ENCODE measurements at regions not wholly inside any gene's neighbourhood (a gene's known extent, or its start where the extent isn't known, plus 50 kb on each side); places are given as distances from the start of the nearest gene placed in this dataset.

DNA sequence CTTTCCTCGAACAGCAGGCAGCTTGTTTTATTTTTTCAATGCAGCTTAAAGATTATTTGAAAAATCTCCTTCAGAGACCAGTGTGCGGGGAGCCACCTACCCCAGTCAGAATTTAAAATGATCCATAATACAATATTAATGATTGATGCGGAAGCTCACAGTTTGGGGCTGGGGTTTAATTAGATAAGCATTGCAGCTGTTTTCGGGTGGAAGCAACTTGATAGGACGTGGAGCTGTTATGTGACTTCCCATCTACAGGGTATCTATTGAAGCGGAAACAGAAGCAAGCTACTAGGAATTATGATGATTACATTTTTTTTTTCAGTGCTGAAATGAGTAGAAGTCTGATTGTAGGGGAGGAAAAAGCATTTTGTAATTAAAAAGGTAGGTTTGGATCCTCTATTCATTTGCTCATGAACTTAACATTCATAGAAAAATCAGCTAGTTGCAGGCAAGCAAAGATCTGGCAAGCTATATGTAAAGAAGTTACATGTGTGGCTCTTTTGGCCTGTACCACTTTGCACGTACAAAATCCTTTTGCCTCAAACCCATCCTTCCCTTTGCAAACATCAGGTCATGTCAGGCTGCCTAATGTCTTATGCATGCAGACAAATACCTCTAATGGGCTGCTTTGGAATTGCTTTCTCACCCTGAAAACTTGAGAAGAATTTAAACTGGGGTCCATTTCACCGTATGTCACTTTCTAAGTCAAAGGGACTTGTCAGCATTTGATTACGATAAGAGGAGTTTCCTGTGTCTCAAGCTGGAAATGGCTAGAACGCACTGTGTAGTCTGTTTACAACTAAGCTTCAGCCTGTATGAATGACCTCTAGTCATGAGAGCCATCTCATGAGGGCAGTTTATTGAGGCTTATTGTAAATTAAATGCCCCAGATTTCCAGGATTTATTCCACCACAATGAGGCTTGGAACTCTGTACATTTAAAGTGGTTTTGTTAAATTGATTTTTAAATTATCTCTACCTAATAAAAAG, 267.1 kb upstream of the TMTC4 start:
- H2AFZ ChIP-seq (ENCODE audit: low read length) = no peak overlapping the region
- H3K9me3 ChIP-seq (ENCODE audit: control insufficient read depth, low read depth, low read length) = no peaks in the 10 kb centered on the region
- H3K36me3 Mint-ChIP-seq (ENCODE audit: insufficient read depth in 1 of 3, low read depth in 3 of 3) = peaks cover 0 to 2% (median 0%) of the 10 kb centered on the region in 3 experiments; a peak in 3 of 7 replicates
- H3K4me2 ChIP-seq (ENCODE audit: insufficient read depth, insufficient read length, low read length) = no peak overlapping the region
- H4K5ac ChIP-seq (ENCODE audit: insufficient read length, low read depth, low read length) = no peak overlapping the region
- no peak overlapping the region for H3K56ac ChIP-seq (ENCODE audit: insufficient read length, low read depth, low read length)
- no peaks in the 10 kb centered on the region for H3K4me1 ChIP-seq (ENCODE audit: insufficient read depth, low read length)
- no peak overlapping the region; a peak in 1 of 7 replicates for H3K27ac Mint-ChIP-seq
- no peaks in the 10 kb centered on the region for H3K79me1 ChIP-seq (ENCODE audit: insufficient read depth, low read depth, low read length, poor library complexity, severe bottlenecking)
- H2AK5ac ChIP-seq (ENCODE audit: insufficient read length, low read length) = no peak overlapping the region
- no CpG with 5 or more reads among the region's 10 CpGs for WGBS (ENCODE audit: extremely low coverage, insufficient read length, low lambda C conversion rate)
- no peak overlapping the region for H3K23ac ChIP-seq (ENCODE audit: insufficient read length, low read depth, low read length)
- no peak overlapping the region for H3K4ac ChIP-seq (ENCODE audit: low read depth, low read length)
- H3K4me1 Mint-ChIP-seq = no peaks in the 10 kb centered on the region
- TF ChIP-seq, protein P1, sequence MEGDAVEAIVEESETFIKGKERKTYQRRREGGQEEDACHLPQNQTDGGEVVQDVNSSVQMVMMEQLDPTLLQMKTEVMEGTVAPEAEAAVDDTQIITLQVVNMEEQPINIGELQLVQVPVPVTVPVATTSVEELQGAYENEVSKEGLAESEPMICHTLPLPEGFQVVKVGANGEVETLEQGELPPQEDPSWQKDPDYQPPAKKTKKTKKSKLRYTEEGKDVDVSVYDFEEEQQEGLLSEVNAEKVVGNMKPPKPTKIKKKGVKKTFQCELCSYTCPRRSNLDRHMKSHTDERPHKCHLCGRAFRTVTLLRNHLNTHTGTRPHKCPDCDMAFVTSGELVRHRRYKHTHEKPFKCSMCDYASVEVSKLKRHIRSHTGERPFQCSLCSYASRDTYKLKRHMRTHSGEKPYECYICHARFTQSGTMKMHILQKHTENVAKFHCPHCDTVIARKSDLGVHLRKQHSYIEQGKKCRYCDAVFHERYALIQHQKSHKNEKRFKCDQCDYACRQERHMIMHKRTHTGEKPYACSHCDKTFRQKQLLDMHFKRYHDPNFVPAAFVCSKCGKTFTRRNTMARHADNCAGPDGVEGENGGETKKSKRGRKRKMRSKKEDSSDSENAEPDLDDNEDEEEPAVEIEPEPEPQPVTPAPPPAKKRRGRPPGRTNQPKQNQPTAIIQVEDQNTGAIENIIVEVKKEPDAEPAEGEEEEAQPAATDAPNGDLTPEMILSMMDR (conservative IDR thresholded peaks at IDR 0.05) = no peak
- H3K9ac ChIP-seq (ENCODE audit: extremely low read depth, insufficient read length, low read length) = no peak overlapping the region
- H3K27ac ChIP-seq (ENCODE audit: insufficient read length, low read depth, low read length) = no peak overlapping the region
- H4K8ac ChIP-seq (replicated peaks; ENCODE audit: insufficient read length, low read depth, low read length) = no peak overlapping the region
- H2BK15ac ChIP-seq (ENCODE audit: low read depth, low read length) = no peak overlapping the region
- no peak overlapping the region for H3T11ph ChIP-seq (ENCODE audit: low read length)
- H3K18ac ChIP-seq (ENCODE audit: insufficient read length, low read depth, low read length) = no peak overlapping the region
- H4K91ac ChIP-seq (ENCODE audit: insufficient read length, low read depth, low read length) = no peak overlapping the region
- H4K20me1 ChIP-seq (ENCODE audit: control insufficient read depth, insufficient read depth, insufficient read length) = no peaks in the 10 kb centered on the region
- DNase-seq = no peak
- no peak overlapping the region for H2BK20ac ChIP-seq (ENCODE audit: low read depth, low read length, poor library complexity, severe bottlenecking)
- no peaks in the 10 kb centered on the region for H3K79me2 ChIP-seq (ENCODE audit: insufficient read depth, low read length)
- H2BK5ac ChIP-seq (ENCODE audit: insufficient read length, low read length) = no peak overlapping the region
- no peak overlapping the region for H2BK12ac ChIP-seq (ENCODE audit: insufficient read length, low read depth, low read length)
- peaks cover 4 to 10% of the 10 kb centered on the region in 2 experiments; a peak in 4 of 5 replicates for H3K9me3 Mint-ChIP-seq
- H3K14ac ChIP-seq (ENCODE audit: insufficient read depth, low read length) = no peak overlapping the region
- no peak overlapping the region for H3K4me3 Mint-ChIP-seq
- no peak overlapping the region for H2BK120ac ChIP-seq (ENCODE audit: low read depth, low read length, poor library complexity, severe bottlenecking)
- H3K27me3 Mint-ChIP-seq (ENCODE audit: low read depth) = no peaks in the 10 kb centered on the region
- no peaks in the 10 kb centered on the region for H3K23me2 ChIP-seq (ENCODE audit: insufficient read length, low read depth, low read length, poor library complexity, severe bottlenecking)
- H3K27me3 ChIP-seq (ENCODE audit: insufficient read depth, low read length) = no peaks in the 10 kb centered on the region

Data from H9 (cell line).